ENCODE measurements at regions not wholly inside any gene's neighbourhood (a gene's known extent, or its start where the extent isn't known, plus 50 kb on each side); places are given as distances from the start of the nearest gene placed in this dataset.

DNA sequence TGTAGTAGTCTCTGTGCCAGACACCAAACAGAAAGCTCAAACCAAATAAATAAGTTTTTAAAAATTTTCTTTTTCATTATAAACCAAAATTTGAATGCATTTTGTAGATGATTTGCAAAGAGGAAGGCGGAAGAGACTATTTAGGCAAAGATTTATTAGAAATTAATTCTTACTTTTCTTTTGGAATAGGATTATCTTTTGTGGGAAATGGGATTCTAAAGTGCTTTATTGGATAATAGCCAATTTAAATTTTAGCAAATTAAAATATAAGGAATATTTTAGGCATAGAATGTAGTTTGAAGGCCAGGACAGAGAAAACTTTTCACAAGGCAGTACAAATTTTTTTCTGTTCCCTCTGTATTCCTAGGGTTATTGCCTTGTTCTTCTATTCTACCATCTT, 311.4 kb upstream of the ITGA1 start:
- no peaks in the 10 kb centered on the region for H3K9me3 ChIP-seq (ENCODE audit: control insufficient read depth in 3 of 3, low read length in 3 of 3)
- no peak overlapping the region for H3K27ac ChIP-seq (ENCODE audit: low read depth, low read length)
- no peak overlapping the region for H3K4me3 ChIP-seq (ENCODE audit: low read length in 3 of 3)
- H3K36me3 ChIP-seq (ENCODE audit: control insufficient read depth in 3 of 3, insufficient read depth in 3 of 3, low read length in 3 of 3) = no peaks in the 10 kb centered on the region
- H3K4me1 ChIP-seq (ENCODE audit: control insufficient read depth in 3 of 3, insufficient read depth in 3 of 3, low read length in 3 of 3) = no peaks in the 10 kb centered on the region
- no peak overlapping the region for H3K9ac ChIP-seq (ENCODE audit: low read depth in 1 of 3, low read length in 3 of 3)
- no peaks in the 10 kb centered on the region for H3K27me3 ChIP-seq (ENCODE audit: control insufficient read depth in 3 of 3, insufficient read depth in 3 of 3, low read length in 3 of 3)

DNA sequence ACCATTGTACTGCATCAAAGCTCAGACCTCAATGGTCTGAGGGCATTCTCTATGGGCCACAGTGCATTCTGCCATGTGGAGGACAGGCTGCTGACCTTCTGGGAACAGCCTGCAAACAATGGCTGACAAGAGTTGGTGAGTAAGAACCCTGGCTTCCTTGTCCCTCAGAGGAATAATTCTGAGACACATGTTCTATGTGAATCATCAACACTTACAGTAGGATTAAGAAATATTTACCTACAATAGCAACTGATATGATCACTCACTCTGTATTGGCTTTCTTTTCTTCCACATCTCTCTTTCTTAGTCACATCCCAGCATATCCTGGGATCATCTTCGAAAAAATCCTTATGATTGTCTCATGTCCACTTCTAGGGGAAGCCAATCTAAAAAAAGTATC, 306.5 kb upstream of the ITGA1 start:
- Histone ChIP-seq H3K27ac (ENCODE audit: low read depth, low read length) (no peak overlapping the region), H3K9ac (ENCODE audit: low read depth in 1 of 3, low read length in 3 of 3) (no peak overlapping the region), H3K27me3 (ENCODE audit: control insufficient read depth in 3 of 3, insufficient read depth in 3 of 3, low read length in 3 of 3) (no peaks in the 10 kb centered on the region), H3K9me3 (ENCODE audit: control insufficient read depth in 3 of 3, low read length in 3 of 3) (no peaks in the 10 kb centered on the region), H3K4me3 (ENCODE audit: low read length in 3 of 3) (no peak overlapping the region), H3K4me1 (ENCODE audit: control insufficient read depth in 3 of 3, insufficient read depth in 3 of 3, low read length in 3 of 3) (no peaks in the 10 kb centered on the region), H3K36me3 (ENCODE audit: control insufficient read depth in 3 of 3, insufficient read depth in 3 of 3, low read length in 3 of 3) (no peaks in the 10 kb centered on the region)

DNA sequence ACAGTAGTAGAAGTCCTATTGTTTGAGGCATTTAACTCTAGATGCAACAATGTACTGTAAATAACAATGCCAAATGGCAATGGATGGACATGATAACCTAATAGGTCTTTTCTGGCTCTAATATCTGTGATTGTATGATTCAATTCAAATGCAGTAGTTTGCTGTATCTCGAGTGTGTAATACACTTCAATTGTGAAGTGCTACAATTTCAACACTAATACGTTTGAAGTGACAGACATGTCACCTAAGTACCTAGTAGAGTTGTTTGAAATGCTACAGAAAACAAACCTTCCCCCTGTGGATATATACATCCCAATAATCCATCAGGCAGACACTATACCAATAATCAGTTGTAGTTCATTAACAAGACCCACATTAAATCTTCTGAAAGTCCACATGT, 305.9 kb upstream of the ITGA1 start:
- no peak overlapping the region for H3K27ac ChIP-seq (ENCODE audit: low read depth, low read length)
- no peaks in the 10 kb centered on the region for H3K36me3 ChIP-seq (ENCODE audit: control insufficient read depth in 3 of 3, insufficient read depth in 3 of 3, low read length in 3 of 3)
- no peak overlapping the region for H3K4me3 ChIP-seq (ENCODE audit: low read length in 3 of 3)
- H3K27me3 ChIP-seq (ENCODE audit: control insufficient read depth in 3 of 3, insufficient read depth in 3 of 3, low read length in 3 of 3) = no peaks in the 10 kb centered on the region
- H3K9me3 ChIP-seq (ENCODE audit: control insufficient read depth in 3 of 3, low read length in 3 of 3) = no peaks in the 10 kb centered on the region
- no peaks in the 10 kb centered on the region for H3K4me1 ChIP-seq (ENCODE audit: control insufficient read depth in 3 of 3, insufficient read depth in 3 of 3, low read length in 3 of 3)
- no peak overlapping the region for H3K9ac ChIP-seq (ENCODE audit: low read depth in 1 of 3, low read length in 3 of 3)

- H3K9ac ChIP-seq (ENCODE audit: low read depth in 1 of 3, low read length in 3 of 3) = no peak overlapping the region
- H3K36me3 ChIP-seq (ENCODE audit: control insufficient read depth in 3 of 3, insufficient read depth in 3 of 3, low read length in 3 of 3) = no peaks in the 10 kb centered on the region
- H3K4me3 ChIP-seq (ENCODE audit: low read length in 3 of 3) = no peak overlapping the region
- no peaks in the 10 kb centered on the region for H3K27me3 ChIP-seq (ENCODE audit: control insufficient read depth in 3 of 3, insufficient read depth in 3 of 3, low read length in 3 of 3)
- H3K4me1 ChIP-seq (ENCODE audit: control insufficient read depth in 3 of 3, insufficient read depth in 3 of 3, low read length in 3 of 3) = no peaks in the 10 kb centered on the region
- H3K9me3 ChIP-seq (ENCODE audit: control insufficient read depth in 3 of 3, low read length in 3 of 3) = no peaks in the 10 kb centered on the region
- H3K27ac ChIP-seq (ENCODE audit: low read depth, low read length) = no peak overlapping the region
Measured at GRCh38 chr5:52491071-52491787, 296.5 kb upstream of the ITGA1 start.

DNA sequence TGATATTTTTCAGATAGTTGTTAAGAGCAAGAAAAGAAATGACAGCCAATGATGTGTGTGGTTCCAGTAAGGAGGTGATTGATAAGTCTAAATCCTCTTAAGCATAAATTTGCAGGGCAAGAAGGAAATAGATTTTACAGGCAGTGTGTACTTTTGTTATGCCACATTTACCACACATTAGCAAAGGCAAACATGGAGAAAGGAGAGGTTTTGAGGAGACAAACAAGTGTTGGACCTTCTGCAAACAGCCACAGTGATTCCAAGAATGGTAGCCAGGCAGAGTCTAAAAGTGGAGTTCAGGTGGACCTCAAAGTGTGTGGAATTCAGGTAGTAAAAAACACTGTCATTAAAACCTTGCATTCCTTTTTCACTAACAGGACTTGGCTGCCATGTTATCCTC, 295.9 kb upstream of the ITGA1 start:
- Histone ChIP-seq H3K36me3 (ENCODE audit: control insufficient read depth in 3 of 3, insufficient read depth in 3 of 3, low read length in 3 of 3) (no peaks in the 10 kb centered on the region), H3K9me3 (ENCODE audit: control insufficient read depth in 3 of 3, low read length in 3 of 3) (no peaks in the 10 kb centered on the region), H3K27ac (ENCODE audit: low read depth, low read length) (no peak overlapping the region), H3K4me3 (ENCODE audit: low read length in 3 of 3) (no peak overlapping the region), H3K4me1 (ENCODE audit: control insufficient read depth in 3 of 3, insufficient read depth in 3 of 3, low read length in 3 of 3) (no peaks in the 10 kb centered on the region), H3K9ac (ENCODE audit: low read depth in 1 of 3, low read length in 3 of 3) (no peak overlapping the region), H3K27me3 (ENCODE audit: control insufficient read depth in 3 of 3, insufficient read depth in 3 of 3, low read length in 3 of 3) (no peaks in the 10 kb centered on the region)

DNA sequence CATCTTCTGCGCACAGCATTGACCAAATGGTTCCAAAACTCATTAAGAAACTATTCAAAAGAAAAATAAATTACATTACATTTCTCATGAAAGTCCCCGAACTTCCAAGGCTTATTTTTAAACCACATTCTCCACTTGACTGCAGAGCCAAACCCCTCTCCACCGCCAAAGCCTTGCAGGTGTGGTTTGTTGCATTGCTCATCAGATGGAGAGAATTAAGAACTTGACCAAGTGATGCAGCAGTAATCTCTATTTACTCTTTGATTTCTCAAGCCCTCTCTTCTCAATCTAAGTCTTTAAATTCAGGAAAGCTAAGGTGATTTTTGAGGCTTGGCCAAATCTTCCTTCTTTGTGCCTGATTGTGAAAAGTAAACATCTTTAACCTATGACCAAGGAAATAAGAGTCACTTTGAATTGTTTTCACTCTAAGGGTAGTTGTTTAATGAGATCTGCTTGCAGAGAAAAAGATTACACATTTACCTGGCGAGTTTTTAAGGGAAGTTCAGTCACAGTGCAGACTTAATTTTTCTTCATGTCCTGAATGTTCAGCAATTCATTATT, 290.5 kb upstream of the ITGA1 start:
- Histone ChIP-seq H3K4me3 (ENCODE audit: low read length in 3 of 3) (no peak overlapping the region), H3K4me1 (ENCODE audit: control insufficient read depth in 3 of 3, insufficient read depth in 3 of 3, low read length in 3 of 3) (no peaks in the 10 kb centered on the region), H3K36me3 (ENCODE audit: control insufficient read depth in 3 of 3, insufficient read depth in 3 of 3, low read length in 3 of 3) (no peaks in the 10 kb centered on the region), H3K27me3 (ENCODE audit: control insufficient read depth in 3 of 3, insufficient read depth in 3 of 3, low read length in 3 of 3) (no peaks in the 10 kb centered on the region), H3K9me3 (ENCODE audit: control insufficient read depth in 3 of 3, low read length in 3 of 3) (no peaks in the 10 kb centered on the region), H3K27ac (ENCODE audit: low read depth, low read length) (no peak overlapping the region), H3K9ac (ENCODE audit: low read depth in 1 of 3, low read length in 3 of 3) (no peak overlapping the region)

- no peak overlapping the region for H3K9ac ChIP-seq (ENCODE audit: low read depth in 1 of 3, low read length in 3 of 3)
- H3K4me3 ChIP-seq (ENCODE audit: low read length in 3 of 3) = no peak overlapping the region
- H3K36me3 ChIP-seq (ENCODE audit: control insufficient read depth in 3 of 3, insufficient read depth in 3 of 3, low read length in 3 of 3) = no peaks in the 10 kb centered on the region
- no peaks in the 10 kb centered on the region for H3K4me1 ChIP-seq (ENCODE audit: control insufficient read depth in 3 of 3, insufficient read depth in 3 of 3, low read length in 3 of 3)
- H3K9me3 ChIP-seq (ENCODE audit: control insufficient read depth in 3 of 3, low read length in 3 of 3) = no peaks in the 10 kb centered on the region
- H3K27ac ChIP-seq (ENCODE audit: low read depth, low read length) = no peak overlapping the region
- H3K27me3 ChIP-seq (ENCODE audit: control insufficient read depth in 3 of 3, insufficient read depth in 3 of 3, low read length in 3 of 3) = no peaks in the 10 kb centered on the region
Measured at GRCh38 chr5:52498607-52499006, 289.1 kb upstream of the ITGA1 start.

- Histone ChIP-seq H3K9ac (ENCODE audit: low read depth in 1 of 3, low read length in 3 of 3) (no peak overlapping the region), H3K27ac (ENCODE audit: low read depth, low read length) (no peak overlapping the region), H3K4me3 (ENCODE audit: low read length in 3 of 3) (no peak overlapping the region), H3K27me3 (ENCODE audit: control insufficient read depth in 3 of 3, insufficient read depth in 3 of 3, low read length in 3 of 3) (no peaks in the 10 kb centered on the region), H3K36me3 (ENCODE audit: control insufficient read depth in 3 of 3, insufficient read depth in 3 of 3, low read length in 3 of 3) (no peaks in the 10 kb centered on the region), H3K9me3 (ENCODE audit: control insufficient read depth in 3 of 3, low read length in 3 of 3) (no peaks in the 10 kb centered on the region), H3K4me1 (ENCODE audit: control insufficient read depth in 3 of 3, insufficient read depth in 3 of 3, low read length in 3 of 3) (no peaks in the 10 kb centered on the region)
Measured at GRCh38 chr5:52502460-52502999, 285.2 kb upstream of the ITGA1 start.

DNA sequence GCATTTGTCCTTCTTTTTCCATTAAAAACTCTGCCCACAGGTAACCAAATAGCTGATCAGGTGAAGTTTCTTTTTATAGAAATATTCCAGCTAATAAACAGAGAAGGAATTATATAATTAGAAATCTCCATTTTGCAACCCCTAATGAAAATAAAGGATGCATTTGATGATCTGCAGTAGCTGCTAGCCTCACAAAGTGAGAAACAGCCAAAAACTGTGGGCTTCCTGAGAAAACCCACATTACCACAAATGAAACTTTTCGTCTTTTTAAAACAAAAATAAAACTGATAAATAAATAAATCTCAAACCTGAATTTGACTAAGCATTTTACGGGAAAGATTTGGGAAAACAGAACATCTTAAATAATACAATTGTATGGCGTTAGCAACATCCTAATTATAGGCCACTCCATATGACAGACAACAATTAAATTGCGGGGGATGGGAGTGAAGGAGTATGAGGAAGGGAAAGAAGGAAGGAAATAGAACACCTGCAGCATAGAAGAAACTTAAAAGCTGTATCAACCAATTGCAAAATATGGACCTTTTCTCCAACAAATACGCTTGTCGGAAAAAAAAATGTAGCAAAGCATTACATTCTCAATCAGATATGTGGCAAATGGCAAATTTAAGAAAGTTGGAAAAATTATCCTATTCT, 283.0 kb upstream of the ITGA1 start:
- H3K4me3 ChIP-seq (ENCODE audit: low read length in 3 of 3) = no peak overlapping the region
- no peaks in the 10 kb centered on the region for H3K36me3 ChIP-seq (ENCODE audit: control insufficient read depth in 3 of 3, insufficient read depth in 3 of 3, low read length in 3 of 3)
- H3K9ac ChIP-seq (ENCODE audit: low read depth in 1 of 3, low read length in 3 of 3) = no peak overlapping the region
- no peaks in the 10 kb centered on the region for H3K27me3 ChIP-seq (ENCODE audit: control insufficient read depth in 3 of 3, insufficient read depth in 3 of 3, low read length in 3 of 3)
- H3K9me3 ChIP-seq (ENCODE audit: control insufficient read depth in 3 of 3, low read length in 3 of 3) = no peaks in the 10 kb centered on the region
- H3K4me1 ChIP-seq (ENCODE audit: control insufficient read depth in 3 of 3, insufficient read depth in 3 of 3, low read length in 3 of 3) = no peaks in the 10 kb centered on the region
- no peak overlapping the region for H3K27ac ChIP-seq (ENCODE audit: low read depth, low read length)

DNA sequence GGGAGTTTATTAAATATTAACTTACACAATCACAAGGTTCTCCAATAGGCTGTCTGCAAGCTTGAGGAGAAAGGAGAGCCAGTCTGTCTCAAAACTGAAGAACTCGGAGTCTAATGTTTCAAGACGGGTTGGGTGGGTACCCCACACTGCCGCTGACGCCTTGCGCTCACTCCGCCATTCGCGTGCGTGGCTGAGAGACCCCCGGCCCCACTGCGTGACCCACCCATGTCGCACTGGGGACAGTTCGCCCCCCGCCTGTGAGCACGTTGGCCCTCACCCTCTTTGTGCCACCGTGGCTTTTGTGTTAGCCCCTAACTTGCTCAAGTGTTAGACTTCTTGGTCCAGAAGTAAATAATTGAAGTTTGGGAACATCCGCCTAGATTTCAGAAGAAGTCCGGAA, 270.0 kb upstream of the ITGA1 start:
- H3K4me1 ChIP-seq (ENCODE audit: control insufficient read depth in 3 of 3, insufficient read depth in 3 of 3, low read length in 3 of 3) = no peaks in the 10 kb centered on the region
- no peak overlapping the region for H3K4me3 ChIP-seq (ENCODE audit: low read length in 3 of 3)
- H3K9me3 ChIP-seq (ENCODE audit: control insufficient read depth in 3 of 3, low read length in 3 of 3) = no peaks in the 10 kb centered on the region
- no peak overlapping the region for H3K27ac ChIP-seq (ENCODE audit: low read depth, low read length)
- no peak overlapping the region for H3K9ac ChIP-seq (ENCODE audit: low read depth in 1 of 3, low read length in 3 of 3)
- no peaks in the 10 kb centered on the region for H3K27me3 ChIP-seq (ENCODE audit: control insufficient read depth in 3 of 3, insufficient read depth in 3 of 3, low read length in 3 of 3)
- H3K36me3 ChIP-seq (ENCODE audit: control insufficient read depth in 3 of 3, insufficient read depth in 3 of 3, low read length in 3 of 3) = no peaks in the 10 kb centered on the region

All from skeletal muscle tissue (tissue), 3 donors.